Progenitor cell of endocrine pancreas (in vitro differentiated cells): ENCODE measurements at regions not wholly inside any gene's neighbourhood (a gene's known extent, or its start where the extent isn't known, plus 50 kb on each side); places are given as distances from the start of the nearest gene placed in this dataset.

Experiments
- DNase-seq: peaks from one replicate; pipeline ENCODE4 v3.0.0; 2021; ENCODE audit warnings: low spot score; ENCODE audit not compliant: unreplicated experiment
- H3K27ac Mint-ChIP-seq: 2 replicates; pipeline ENCODE4 v1.8.0; 2021; ENCODE audit warnings: mild to moderate bottlenecking, moderate library complexity, mixed read lengths
- H3K27me3 Mint-ChIP-seq: 2 replicates; pipeline ENCODE4 v1.8.0; 2021; ENCODE audit warnings: mixed read lengths
- H3K36me3 Mint-ChIP-seq: 2 replicates; pipeline ENCODE4 v1.8.0; 2022; ENCODE audit warnings: mixed read lengths; ENCODE audit not compliant: insufficient read depth
- H3K4me1 Mint-ChIP-seq: 2 replicates; pipeline ENCODE4 v1.8.0; 2021; ENCODE audit warnings: low read depth, mixed read lengths
- H3K4me3 Mint-ChIP-seq: 2 replicates; pipeline ENCODE4 v1.8.0; 2021; ENCODE audit warnings: low read depth, mild to moderate bottlenecking, moderate library complexity, mixed read lengths
- H3K9me3 Mint-ChIP-seq: 2 replicates; pipeline ENCODE4 v1.8.0; 2021; ENCODE audit warnings: low read depth, mixed read lengths
- TF ChIP-seq, protein P1 (sequence below): fragments of 200-600 bp; sonication (generic); IDR thresholded peaks from one replicate; pipeline ENCODE4 v1.5.0; 2021; ENCODE audit warnings: antibody characterized with exemption, mild to moderate bottlenecking; ENCODE audit not compliant: unreplicated experiment

DNA sequence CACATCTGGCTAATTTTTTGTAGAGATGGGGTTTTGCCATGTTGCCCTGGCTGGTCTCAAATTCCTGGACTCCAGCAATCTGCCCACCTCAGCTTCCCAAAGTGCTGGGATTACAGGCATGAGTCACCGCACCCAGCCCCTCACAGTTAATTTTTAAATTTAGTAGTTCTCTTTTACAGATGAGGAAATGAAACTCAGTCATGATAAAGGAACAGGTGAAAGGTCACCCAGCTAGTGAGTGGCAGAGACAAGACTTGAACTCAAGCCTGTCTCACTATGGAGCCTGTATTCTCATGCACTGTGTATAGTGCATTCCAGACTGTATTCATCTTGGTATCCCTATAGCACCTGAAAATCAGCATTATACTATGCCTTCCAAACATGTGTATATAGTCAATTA is 77.1 kb upstream of the WSB1 start:
- Mint-ChIP-seq H3K9me3 (peaks cover 32% of the 10 kb centered on the region), H3K4me3 (no peak overlapping the region), H3K27ac (no peak overlapping the region), H3K36me3 (peaks cover 2% of the 10 kb centered on the region), H3K27me3 (no peaks in the 10 kb centered on the region), H3K4me1 (no peaks in the 10 kb centered on the region)
- TF ChIP-seq, protein P1, sequence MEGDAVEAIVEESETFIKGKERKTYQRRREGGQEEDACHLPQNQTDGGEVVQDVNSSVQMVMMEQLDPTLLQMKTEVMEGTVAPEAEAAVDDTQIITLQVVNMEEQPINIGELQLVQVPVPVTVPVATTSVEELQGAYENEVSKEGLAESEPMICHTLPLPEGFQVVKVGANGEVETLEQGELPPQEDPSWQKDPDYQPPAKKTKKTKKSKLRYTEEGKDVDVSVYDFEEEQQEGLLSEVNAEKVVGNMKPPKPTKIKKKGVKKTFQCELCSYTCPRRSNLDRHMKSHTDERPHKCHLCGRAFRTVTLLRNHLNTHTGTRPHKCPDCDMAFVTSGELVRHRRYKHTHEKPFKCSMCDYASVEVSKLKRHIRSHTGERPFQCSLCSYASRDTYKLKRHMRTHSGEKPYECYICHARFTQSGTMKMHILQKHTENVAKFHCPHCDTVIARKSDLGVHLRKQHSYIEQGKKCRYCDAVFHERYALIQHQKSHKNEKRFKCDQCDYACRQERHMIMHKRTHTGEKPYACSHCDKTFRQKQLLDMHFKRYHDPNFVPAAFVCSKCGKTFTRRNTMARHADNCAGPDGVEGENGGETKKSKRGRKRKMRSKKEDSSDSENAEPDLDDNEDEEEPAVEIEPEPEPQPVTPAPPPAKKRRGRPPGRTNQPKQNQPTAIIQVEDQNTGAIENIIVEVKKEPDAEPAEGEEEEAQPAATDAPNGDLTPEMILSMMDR: no peak
- no peak for DNase-seq

DNA sequence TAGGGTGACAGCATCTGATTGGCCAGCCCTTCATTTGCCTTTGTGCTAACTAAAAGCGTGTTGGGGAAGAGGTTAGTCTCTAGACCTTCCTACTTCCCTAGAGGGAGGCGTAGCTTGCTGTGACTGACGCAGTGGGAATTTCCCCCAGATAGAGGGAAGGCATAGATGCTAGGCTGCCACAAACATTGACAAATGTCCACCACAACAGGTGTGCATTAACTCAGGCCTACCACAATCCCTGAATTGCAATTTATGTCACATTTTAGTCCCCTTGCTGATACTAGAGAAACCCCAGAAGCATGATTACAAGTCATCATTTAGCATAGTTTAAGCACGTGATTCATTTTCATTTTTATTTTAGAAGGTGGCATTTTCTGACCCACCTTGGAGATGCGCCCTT is 76.3 kb upstream of the WSB1 start:
- Mint-ChIP-seq H3K36me3 (peaks cover 2% of the 10 kb centered on the region), H3K4me1 (no peaks in the 10 kb centered on the region), H3K27me3 (no peaks in the 10 kb centered on the region), H3K27ac (no peak overlapping the region), H3K9me3 (peaks cover 32% of the 10 kb centered on the region), H3K4me3 (no peak overlapping the region)
- TF ChIP-seq, protein P1: no peak
- no peak for DNase-seq

DNA sequence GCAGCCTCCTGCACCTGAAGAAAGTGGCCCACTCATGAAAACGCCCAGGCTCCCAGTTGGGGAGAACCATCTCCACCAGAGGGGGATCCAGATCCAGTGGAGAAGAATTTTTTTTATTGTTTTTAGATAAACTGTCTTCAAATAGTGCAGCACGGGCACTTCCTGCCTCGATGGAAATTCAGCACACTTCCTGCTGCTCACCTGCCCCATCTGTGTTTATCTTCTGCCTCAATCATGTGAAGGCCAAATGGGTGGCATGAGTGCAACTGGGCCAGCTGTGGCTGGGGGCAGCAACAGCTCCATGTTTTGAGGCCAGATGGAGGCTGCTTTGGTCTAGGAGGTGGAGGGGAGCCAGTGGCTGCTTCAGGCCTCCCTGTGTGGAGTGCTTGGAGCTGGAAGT is 75.9 kb upstream of the WSB1 start:
- TF ChIP-seq, protein P1: no peak
- Mint-ChIP-seq H3K4me1 (no peaks in the 10 kb centered on the region), H3K27ac (no peak overlapping the region), H3K4me3 (no peak overlapping the region), H3K36me3 (peaks cover 2% of the 10 kb centered on the region), H3K27me3 (no peaks in the 10 kb centered on the region), H3K9me3 (peaks cover 32% of the 10 kb centered on the region)
- no peak for DNase-seq

DNA sequence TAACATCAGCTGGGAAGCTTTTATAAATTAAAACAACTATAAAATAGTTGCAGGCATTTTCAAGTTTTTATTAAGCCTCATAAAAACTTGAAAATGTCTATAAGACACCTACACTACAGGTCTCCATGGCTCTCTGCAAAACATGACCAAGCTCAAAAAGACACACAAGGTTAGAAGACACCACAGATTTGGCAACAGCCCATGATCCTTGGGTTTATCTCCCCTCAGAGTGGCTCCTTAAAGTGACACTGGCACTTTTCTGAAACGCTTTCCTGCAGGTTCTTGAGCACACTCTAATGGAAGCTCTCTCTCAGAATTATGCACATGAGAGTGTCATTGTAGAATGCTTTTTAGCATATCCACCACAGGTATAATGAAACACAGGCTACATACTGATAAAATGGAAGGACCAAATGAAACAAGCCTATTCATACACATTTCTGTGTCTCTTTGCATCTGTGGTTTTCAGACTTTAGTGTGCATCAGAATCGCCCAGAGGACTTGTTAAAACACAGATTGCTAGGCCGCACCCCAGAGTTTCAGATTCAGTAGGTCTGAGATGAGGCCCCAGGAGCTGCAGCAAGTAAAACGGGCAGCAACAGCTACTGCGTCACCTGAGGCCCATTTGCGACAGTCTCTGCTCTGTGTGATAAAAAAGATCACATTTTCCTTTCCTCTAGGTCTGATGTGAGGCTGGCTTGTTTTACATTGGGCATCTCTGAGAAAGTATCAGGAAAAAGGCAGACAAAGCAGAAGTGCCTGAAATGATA is 75.0 kb upstream of the WSB1 start:
- H3K36me3 Mint-ChIP-seq: no peaks in the 10 kb centered on the region
- H3K4me3 Mint-ChIP-seq: no peak overlapping the region
- no peaks in the 10 kb centered on the region for H3K4me1 Mint-ChIP-seq

DNA sequence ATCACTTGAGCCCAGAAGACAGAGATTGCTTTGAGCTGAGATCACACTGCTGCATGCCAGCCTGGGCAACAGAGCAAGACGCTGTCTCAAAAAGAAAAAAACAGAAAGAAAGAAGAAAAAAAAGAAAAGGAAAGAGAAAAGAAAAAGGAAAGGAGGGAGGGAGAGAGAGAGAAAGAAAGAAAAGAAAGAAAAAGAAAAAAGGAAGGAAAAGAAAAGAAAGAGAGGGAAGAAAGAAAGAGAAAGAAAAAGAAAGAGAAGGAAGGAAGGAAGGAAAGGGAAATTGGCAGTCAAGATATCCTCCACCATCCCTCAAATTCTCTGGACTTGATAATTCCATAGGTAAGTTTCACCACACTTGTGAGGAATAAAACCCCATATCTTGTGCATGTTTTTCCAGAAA is 71.4 kb upstream of the WSB1 start:
- Mint-ChIP-seq H3K36me3 (no peaks in the 10 kb centered on the region), H3K27ac (no peak overlapping the region), H3K9me3 (peaks cover 5% of the 10 kb centered on the region), H3K27me3 (no peaks in the 10 kb centered on the region), H3K4me1 (no peaks in the 10 kb centered on the region), H3K4me3 (no peak overlapping the region)
- DNase-seq: no peak
- TF ChIP-seq, protein P1: no peak

More for the DNA sequence above, 75.0 kb upstream of the WSB1 start:
- Mint-ChIP-seq H3K27ac (no peak overlapping the region), H3K27me3 (no peaks in the 10 kb centered on the region), H3K9me3 (peaks cover 24% of the 10 kb centered on the region)
- TF ChIP-seq, protein P1: no peak
- no peak for DNase-seq
